Astrocyte of the cerebellum (primary cell): ENCODE measurements at regions not wholly inside any gene's neighbourhood (a gene's known extent, or its start where the extent isn't known, plus 50 kb on each side); places are given as distances from the start of the nearest gene placed in this dataset.

Source experiments
- DNase-seq: peaks from one replicate; pipeline ENCODE4 v3.0.0-alpha.2; 2011; ENCODE audit warnings: low read depth
- H3K4me3 ChIP-seq: 2 replicates; pipeline ENCODE4 v1.5.1; 2011; ENCODE audit warnings: mild to moderate bottlenecking, low read depth, low read length, moderate library complexity
- CTCF ChIP-seq: IDR thresholded peaks from 2 replicates; pipeline ENCODE4 v1.5.1; 2012; ENCODE audit warnings: low read length, low read depth, moderate library complexity, mild to moderate bottlenecking; ENCODE audit errors: missing control alignments
- in situ Hi-C: cut with HindIII; loops from 2 replicates; pipeline ENCODE4 v1.10.0; 2017; ENCODE audit warnings: low sequenced_read_pairs

GRCh38 chr2:7780321-7780720 is 863.1 kb downstream of the RNF144A start:
- no peak overlapping the region for H3K4me3 ChIP-seq
- TF ChIP-seq CTCF, result no peak
- in situ Hi-C loops, result no loop called here
- DNase-seq, result no peak

- no peak for TF ChIP-seq CTCF
- H3K4me3 ChIP-seq, result no peak overlapping the region
- in situ Hi-C loops, result no loop called here
- DNase-seq, result no peak
Observed at GRCh38 chr2:7785700-7786099, 868.5 kb downstream of the RNF144A start.

- DNase-seq, result no peak
- in situ Hi-C loops, result no loop called here
- no peak for TF ChIP-seq CTCF
- no peak overlapping the region for H3K4me3 ChIP-seq
Observed at GRCh38 chr2:7788736-7789135, 871.5 kb downstream of the RNF144A start.

DNA sequence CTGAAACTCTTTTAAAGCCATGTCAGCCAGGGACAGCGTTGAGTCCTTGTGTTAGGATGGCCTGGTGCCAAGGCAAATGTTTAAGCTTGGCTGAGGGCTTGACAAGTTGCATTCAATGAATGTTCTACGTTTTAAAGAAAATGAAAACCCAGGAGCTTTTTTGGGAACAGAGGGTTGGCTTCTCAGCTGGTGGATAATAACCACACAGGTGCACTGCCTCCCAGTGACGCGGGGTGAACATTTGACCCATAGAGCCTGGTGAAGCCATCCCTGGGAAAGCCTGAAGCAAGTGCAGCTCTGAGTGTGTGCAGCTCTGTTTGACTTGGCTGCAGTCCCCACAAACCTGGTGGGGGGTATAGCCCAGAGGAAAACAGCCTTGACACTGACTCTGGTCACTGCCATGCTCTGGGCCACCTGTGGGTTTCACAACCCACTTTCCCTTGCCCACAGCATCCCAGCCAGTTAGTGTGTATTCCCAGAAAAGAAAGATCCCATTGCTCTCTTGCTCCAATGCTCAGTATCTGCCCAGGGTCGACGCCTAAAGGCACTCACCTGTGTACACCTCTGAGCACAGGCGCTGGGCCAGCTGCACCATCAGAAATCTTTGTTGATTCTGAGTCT is 874.9 kb downstream of the RNF144A start:
- H3K4me3 ChIP-seq, result no peak overlapping the region
- TF ChIP-seq CTCF, result no peak
- DNase-seq, result no peak
- in situ Hi-C loops, result no loop called here

- DNase-seq, result no peak
- in situ Hi-C loops, result no loop called here
- TF ChIP-seq CTCF, result no peak
- H3K4me3 ChIP-seq, result no peak overlapping the region
Observed at GRCh38 chr2:7795778-7796563, 878.8 kb downstream of the RNF144A start.

DNA sequence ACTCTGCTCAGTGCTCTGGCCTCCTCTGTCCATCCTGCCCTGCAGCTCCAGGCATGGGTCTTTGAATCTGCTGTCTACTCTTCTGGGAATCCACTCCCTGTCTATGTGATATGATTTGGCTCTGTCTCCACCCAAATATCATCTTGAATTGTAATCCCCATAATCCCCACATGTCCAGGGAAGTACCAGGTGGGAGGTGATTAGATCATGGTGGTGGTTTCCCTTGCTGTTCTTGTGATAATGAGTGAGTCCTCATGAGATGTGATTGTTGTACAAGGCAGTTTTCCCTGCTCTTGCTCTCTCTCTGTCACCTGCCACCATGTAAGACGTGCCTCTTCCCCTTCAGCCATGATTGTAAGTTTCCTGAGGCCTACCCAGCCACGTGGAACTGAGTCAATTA is 881.8 kb upstream of the ID2 start:
- in situ Hi-C loops, result no loop called here
- H3K4me3 ChIP-seq, result no peak overlapping the region
- TF ChIP-seq CTCF, result no peak
- no peak for DNase-seq
